ENCODE measurements at regions not wholly inside any gene's neighbourhood (a gene's known extent, or its start where the extent isn't known, plus 50 kb on each side); places are given as distances from the start of the nearest gene placed in this dataset.

DNA sequence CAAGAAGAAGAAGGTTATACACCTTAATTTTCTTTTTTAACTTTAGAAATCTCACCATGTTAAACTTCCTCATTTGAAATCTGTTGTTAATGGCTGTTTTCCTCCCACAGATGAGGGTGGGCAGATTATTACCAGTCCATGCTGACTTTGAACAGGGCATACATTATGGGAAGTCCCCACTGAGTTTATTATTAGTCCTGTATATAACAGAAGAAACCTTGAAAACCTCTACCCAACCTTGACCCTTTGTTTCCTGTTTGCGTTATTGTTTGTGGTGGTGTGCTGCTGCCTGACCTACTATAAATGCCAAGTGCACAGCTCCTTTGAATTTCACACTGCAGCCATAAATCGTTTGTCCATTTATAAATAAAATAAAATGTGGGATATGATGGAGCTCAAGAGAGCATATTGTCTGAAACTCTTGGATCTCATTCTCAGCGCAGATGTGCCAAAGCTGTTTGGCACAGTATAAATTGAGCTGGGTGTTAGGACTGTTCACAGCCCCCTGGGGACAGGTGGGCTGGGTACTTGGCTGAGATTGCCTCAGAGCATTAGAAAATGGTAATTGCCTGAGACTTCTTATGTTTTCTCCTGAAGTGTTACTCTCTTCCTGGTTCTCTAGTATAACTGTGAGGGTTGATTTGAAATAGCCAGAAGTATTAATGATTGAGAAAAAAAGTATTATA, 139.6 kb downstream of the SPATA31D1 start:
- TF ChIP-seq FOXP2 (optimal IDR thresholded peaks at IDR 0.05; ENCODE audit: borderline replicate concordance, extremely low read depth, extremely low read length, insufficient read depth) (no peak), POLR2AphosphoS5 (IDR thresholded peaks at IDR 0.05; ENCODE audit: low read depth, low read length) (no peak), SIN3A (IDR thresholded peaks at IDR 0.05; ENCODE audit: borderline replicate concordance, insufficient read depth, low read length) (no peak), TAF1 (IDR thresholded peaks at IDR 0.05; ENCODE audit: borderline replicate concordance, insufficient read depth, low read length) (no peak)
- TF ChIP-seq, protein P1, sequence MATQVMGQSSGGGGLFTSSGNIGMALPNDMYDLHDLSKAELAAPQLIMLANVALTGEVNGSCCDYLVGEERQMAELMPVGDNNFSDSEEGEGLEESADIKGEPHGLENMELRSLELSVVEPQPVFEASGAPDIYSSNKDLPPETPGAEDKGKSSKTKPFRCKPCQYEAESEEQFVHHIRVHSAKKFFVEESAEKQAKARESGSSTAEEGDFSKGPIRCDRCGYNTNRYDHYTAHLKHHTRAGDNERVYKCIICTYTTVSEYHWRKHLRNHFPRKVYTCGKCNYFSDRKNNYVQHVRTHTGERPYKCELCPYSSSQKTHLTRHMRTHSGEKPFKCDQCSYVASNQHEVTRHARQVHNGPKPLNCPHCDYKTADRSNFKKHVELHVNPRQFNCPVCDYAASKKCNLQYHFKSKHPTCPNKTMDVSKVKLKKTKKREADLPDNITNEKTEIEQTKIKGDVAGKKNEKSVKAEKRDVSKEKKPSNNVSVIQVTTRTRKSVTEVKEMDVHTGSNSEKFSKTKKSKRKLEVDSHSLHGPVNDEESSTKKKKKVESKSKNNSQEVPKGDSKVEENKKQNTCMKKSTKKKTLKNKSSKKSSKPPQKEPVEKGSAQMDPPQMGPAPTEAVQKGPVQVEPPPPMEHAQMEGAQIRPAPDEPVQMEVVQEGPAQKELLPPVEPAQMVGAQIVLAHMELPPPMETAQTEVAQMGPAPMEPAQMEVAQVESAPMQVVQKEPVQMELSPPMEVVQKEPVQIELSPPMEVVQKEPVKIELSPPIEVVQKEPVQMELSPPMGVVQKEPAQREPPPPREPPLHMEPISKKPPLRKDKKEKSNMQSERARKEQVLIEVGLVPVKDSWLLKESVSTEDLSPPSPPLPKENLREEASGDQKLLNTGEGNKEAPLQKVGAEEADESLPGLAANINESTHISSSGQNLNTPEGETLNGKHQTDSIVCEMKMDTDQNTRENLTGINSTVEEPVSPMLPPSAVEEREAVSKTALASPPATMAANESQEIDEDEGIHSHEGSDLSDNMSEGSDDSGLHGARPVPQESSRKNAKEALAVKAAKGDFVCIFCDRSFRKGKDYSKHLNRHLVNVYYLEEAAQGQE (IDR thresholded peaks at IDR 0.05; ENCODE audit: insufficient read depth in 1 of 2, low read depth in 2 of 2, low read length in 2 of 2), result no peak

DNA sequence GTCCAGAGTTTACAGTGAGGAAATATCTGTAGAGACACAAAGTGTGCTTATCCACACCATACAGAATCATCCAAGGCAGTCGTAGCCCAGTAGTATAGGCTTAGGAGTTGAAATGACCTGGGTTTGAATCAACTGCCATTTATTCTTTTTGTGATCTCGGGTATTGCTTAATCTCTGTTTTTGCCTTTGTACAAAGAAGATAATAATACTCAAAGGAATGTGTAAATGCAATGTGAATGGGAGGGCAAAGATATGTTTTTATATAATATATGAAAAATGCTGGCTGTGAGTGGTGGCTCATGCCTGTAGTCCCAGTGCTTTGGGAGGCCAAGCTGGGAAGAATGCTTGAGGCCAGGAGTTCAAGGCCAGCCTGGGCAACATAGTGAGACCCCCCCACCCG, 141.1 kb downstream of the SPATA31D1 start:
- TF ChIP-seq TAF1 (IDR thresholded peaks at IDR 0.05; ENCODE audit: borderline replicate concordance, insufficient read depth, low read length), result no peak
- TF ChIP-seq, protein P1 (IDR thresholded peaks at IDR 0.05; ENCODE audit: insufficient read depth in 1 of 2, low read depth in 2 of 2, low read length in 2 of 2), result no peak

DNA sequence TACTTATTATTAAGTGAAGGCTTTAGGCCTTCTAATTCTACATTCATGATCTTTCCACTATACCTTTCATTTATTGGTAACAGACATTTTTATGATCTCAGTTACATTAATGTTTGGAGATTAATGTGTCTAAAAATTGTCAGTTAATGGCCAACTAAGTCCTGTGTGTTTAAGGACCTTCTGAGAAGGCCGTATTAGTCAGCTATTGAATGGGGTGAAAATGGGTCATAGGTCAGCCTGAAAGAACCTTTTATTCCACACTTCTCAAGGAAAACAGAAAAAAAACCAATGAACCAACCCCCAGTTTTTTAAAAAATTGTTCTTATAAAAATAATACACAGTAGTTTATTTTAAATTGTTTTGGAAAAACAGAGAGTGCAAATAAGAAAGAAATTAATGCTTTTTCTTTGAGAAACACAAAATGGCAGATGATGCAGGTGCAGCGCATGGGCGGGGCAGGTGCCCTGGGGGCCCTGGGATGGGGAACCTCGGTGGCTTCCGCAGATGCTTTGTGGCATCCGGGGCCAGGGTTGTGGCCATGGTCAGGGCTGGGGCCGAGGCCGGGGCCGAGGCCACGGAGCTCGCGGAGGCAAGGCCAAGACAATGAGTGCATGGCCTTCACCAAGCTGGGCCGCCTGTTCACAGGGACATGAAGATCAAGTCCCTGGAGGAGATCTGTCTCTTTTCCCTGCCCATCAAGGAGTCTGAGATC, 141.9 kb downstream of the SPATA31D1 start:
- TF ChIP-seq TAF1 (IDR thresholded peaks at IDR 0.05; ENCODE audit: borderline replicate concordance, insufficient read depth, low read length) (no peak), POLR2AphosphoS5 (IDR thresholded peaks at IDR 0.05; ENCODE audit: low read depth, low read length) (no peak), SIN3A (IDR thresholded peaks at IDR 0.05; ENCODE audit: borderline replicate concordance, insufficient read depth, low read length) (no peak), FOXP2 (optimal IDR thresholded peaks at IDR 0.05; ENCODE audit: borderline replicate concordance, extremely low read depth, extremely low read length, insufficient read depth) (no peak)
- TF ChIP-seq, protein P1 (IDR thresholded peaks at IDR 0.05; ENCODE audit: insufficient read depth in 1 of 2, low read depth in 2 of 2, low read length in 2 of 2), result no peak

DNA sequence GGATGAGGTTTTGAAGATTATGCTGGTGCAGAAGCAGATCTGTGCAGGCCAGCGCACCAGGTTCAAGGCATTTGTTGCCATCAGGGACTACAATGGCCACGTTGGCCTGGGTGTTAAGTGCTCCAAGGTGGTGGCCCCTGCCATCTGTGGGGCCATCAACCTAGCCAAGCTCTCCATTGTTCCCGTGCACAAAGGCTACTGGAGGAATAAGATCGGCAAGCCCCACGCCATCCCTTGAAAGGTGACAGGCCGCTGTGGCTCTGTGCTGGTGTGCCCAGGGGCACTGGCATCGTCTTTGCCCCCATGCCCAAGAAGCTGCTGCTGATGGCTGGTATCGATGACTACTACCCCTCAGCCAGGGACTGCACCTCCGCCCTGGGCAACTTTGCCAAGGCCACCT, 142.5 kb downstream of the SPATA31D1 start:
- TF ChIP-seq POLR2AphosphoS5 (IDR thresholded peaks at IDR 0.05; ENCODE audit: low read depth, low read length) (no peak), TAF1 (IDR thresholded peaks at IDR 0.05; ENCODE audit: borderline replicate concordance, insufficient read depth, low read length) (no peak), FOXP2 (optimal IDR thresholded peaks at IDR 0.05; ENCODE audit: borderline replicate concordance, extremely low read depth, extremely low read length, insufficient read depth) (no peak), SIN3A (IDR thresholded peaks at IDR 0.05; ENCODE audit: borderline replicate concordance, insufficient read depth, low read length) (no peak)
- TF ChIP-seq, protein P1 (IDR thresholded peaks at IDR 0.05; ENCODE audit: insufficient read depth in 1 of 2, low read depth in 2 of 2, low read length in 2 of 2), result no peak

Measured in PFSK-1 (cell line).